ENCODE measurements at regions not wholly inside any gene's neighbourhood (a gene's known extent, or its start where the extent isn't known, plus 50 kb on each side); places are given as distances from the start of the nearest gene placed in this dataset.

GRCh38 chr15:88995449-88995848 lies 82.3 kb upstream of the MFGE8 start:
- FAIRE-seq (no peak), DNase-seq (ENCODE audit: low read depth in 1 of 2, low spot score in 2 of 2) (no peak)
- H4K5ac ChIP-seq (ENCODE audit: insufficient read length, low read depth, low read length), result peak overlapping the region; percentile 4
- H2BK20ac ChIP-seq (ENCODE audit: low read length), result 0 out of 2 replicates have a peak overlapping the region, but pooled peaks have one; percentile 38
- peak overlapping the region in 1 of 4 experiments; percentile 29; a peak in 1 of 8 replicates for H3K4me3 ChIP-seq (ENCODE audit: extremely low read depth in 1 of 4, insufficient read depth in 2 of 4, low read depth in 3 of 4, low read length in 4 of 4)
- H3K27me3 ChIP-seq (replicated peaks in 1 of 4; ENCODE audit: control insufficient read depth in 3 of 4, extremely low read depth in 1 of 4, insufficient read depth in 3 of 4, low read length in 3 of 4), result no peaks in the 10 kb centered on the region
- peak overlapping the region; percentile 97; the same call in 1 of the 2 replicates for H2BK5ac ChIP-seq (ENCODE audit: low read depth, low read length)
- H3K9me3 ChIP-seq (ENCODE audit: insufficient read depth in 2 of 2, low read depth in 1 of 2, low read length in 1 of 2), result peaks cover under 1% of the 10 kb centered on the region in 2 experiments; a peak in 1 of 4 replicates
- peaks cover 16 to 55% (median 44%) of the 10 kb centered on the region in 4 experiments for H3K4me1 ChIP-seq (replicated peaks in 1 of 4; ENCODE audit: control insufficient read depth in 3 of 4, insufficient read depth in 4 of 4, low read length in 3 of 4)
- no peaks in the 10 kb centered on the region for H3K36me3 ChIP-seq (ENCODE audit: control insufficient read depth in 2 of 4, insufficient read depth in 4 of 4, low read length in 3 of 4)
- 0 out of 2 replicates have a peak overlapping the region, but pooled peaks have one; percentile 75 for H2AK5ac ChIP-seq (ENCODE audit: low read depth, low read length)
- WGBS, 2 experiments (ENCODE audit: extremely low coverage in 1 of 2, insufficient coverage in 1 of 2, insufficient read length in 1 of 2, insufficient replicate concordance in 2 of 2, low coverage in 1 of 2, low lambda C conversion rate in 2 of 2, missing lambda C conversion rate in 1 of 2), result 52% methylated on average over 3 of the region's 3 CpGs; no CpG with 5 or more reads in 1 of the 2 experiments
- H3K18ac ChIP-seq (ENCODE audit: extremely low read depth, low read length), result peak overlapping the region; percentile 85
- no peak overlapping the region for H4K8ac ChIP-seq (ENCODE audit: extremely low read depth, insufficient read depth, low read length)
- H3K14ac ChIP-seq (ENCODE audit: insufficient read length), result no peak overlapping the region
- peak overlapping the region; percentile 87; the same call in 1 of the 2 replicates for H2BK12ac ChIP-seq (ENCODE audit: low read depth, low read length)
- 0 out of 2 replicates have a peak overlapping the region, but pooled peaks have one; percentile 39 for H3K27ac ChIP-seq (ENCODE audit: low read depth, low read length)
- peaks cover 0 to 8% of the 10 kb centered on the region in 2 experiments; a peak in 1 of 4 replicates for H3K79me2 ChIP-seq (ENCODE audit: control insufficient read depth in 1 of 2, insufficient read depth in 2 of 2, low read length in 2 of 2)
- H2BK15ac ChIP-seq (ENCODE audit: low read length), result no peak overlapping the region
- H2AFZ ChIP-seq (ENCODE audit: low read length), result no peak overlapping the region
- H3K9ac ChIP-seq (replicated peaks in 1 of 4; ENCODE audit: extremely low read depth in 1 of 4, low read depth in 3 of 4, low read length in 3 of 4), result peak overlapping the region in 1 of 4 experiments; percentile 63; a peak in 2 of 7 replicates
- H3K4ac ChIP-seq (replicated peaks; ENCODE audit: insufficient read length, low read depth, low read length), result peak overlapping the region; percentile 57
- no peaks in the 10 kb centered on the region for H3K79me1 ChIP-seq (ENCODE audit: low read depth, low read length)
- H3K4me2 ChIP-seq (ENCODE audit: insufficient read depth in 1 of 2, low read depth in 2 of 2, low read length in 2 of 2), result peak overlapping the region; percentile 34 to 69; a peak in 3 of 4 replicates
- H2BK120ac ChIP-seq (replicated peaks; ENCODE audit: low read depth, low read length), result peak overlapping the region; percentile 97
- H4K91ac ChIP-seq (replicated peaks; ENCODE audit: insufficient read length, low read length), result peak overlapping the region; percentile 26
- H3K23ac ChIP-seq (ENCODE audit: insufficient read length), result no peak overlapping the region
- H3K23me2 ChIP-seq (ENCODE audit: low read depth, low read length), result peaks cover 3% of the 10 kb centered on the region; the same call in 1 of the 2 replicates
- CTCF ChIA-PET (ENCODE audit: partially characterized antibody), result interaction anchor here (0.9 to 4.8 kb wide), 9 partner anchors 8 to 123 kb away, joined by 3 to 39 read pairs (median 4); no protein-coding TSS in a partner anchor
- H3K56ac ChIP-seq (replicated peaks; ENCODE audit: insufficient read length, low read depth, low read length), result no peak overlapping the region
- POLR2A ChIA-PET (ENCODE audit: partially characterized antibody), result interaction anchor here (0.7 to 16.3 kb wide), 10 partner anchors 6 to 117 kb away, joined by 3 to 607 read pairs (median 3); partner anchors contain the start of genes HAPLN3 and MFGE8
- H4K20me1 ChIP-seq (replicated peaks in 1 of 2; ENCODE audit: control insufficient read depth in 1 of 2, insufficient read depth in 2 of 2, low read length in 2 of 2), result no peaks in the 10 kb centered on the region
- TF ChIP-seq POLR2A (IDR thresholded peaks at IDR 0.05; ENCODE audit: control extremely low read depth in 1 of 2, low read depth in 2 of 2, low read length in 2 of 2), result peak; percentile 21 to 57; a peak in 2 of 3 replicates
- TF ChIP-seq SIN3A (conservative IDR thresholded peaks at IDR 0.05 in 1 of 2, IDR thresholded peaks at IDR 0.05 in 1 of 2; ENCODE audit: low read depth in 1 of 2, low read length in 2 of 2), result no peak
- peak; percentile 44 for TF ChIP-seq TAF7 (optimal IDR thresholded peaks at IDR 0.05; ENCODE audit: borderline replicate concordance, low read depth, low read length)
- TF ChIP-seq CTBP2 (IDR thresholded peaks at IDR 0.05; ENCODE audit: borderline replicate concordance, insufficient read depth, insufficient read length, low read length), result no peak
- no peak for TF ChIP-seq CTCF (IDR thresholded peaks at IDR 0.05; ENCODE audit: control extremely low read depth in 1 of 3, insufficient read depth in 1 of 3, low read depth in 1 of 3, low read length in 3 of 3)
- no peak for TF ChIP-seq ATF3 (IDR thresholded peaks at IDR 0.05; ENCODE audit: insufficient read depth, low read depth, low read length)
- 0 out of 2 replicates have a peak, but pooled peaks have one; percentile 15 for TF ChIP-seq TEAD4 (IDR thresholded peaks at IDR 0.05; ENCODE audit: low read depth, low read length)
- no peak for TF ChIP-seq RBBP5 (IDR thresholded peaks at IDR 0.05; ENCODE audit: borderline replicate concordance, low read depth, low read length)
- TF ChIP-seq EGR1 (IDR thresholded peaks at IDR 0.05; ENCODE audit: borderline replicate concordance, low read depth, low read length), result no peak

Data from H1 (cell line).